ENCODE measurements at regions not wholly inside any gene's neighbourhood (a gene's known extent, or its start where the extent isn't known, plus 50 kb on each side); places are given as distances from the start of the nearest gene placed in this dataset.
A peak's percentile ranks its signal among the peaks of the same experiment; 100 is the strongest.

GRCh38 chr20:8073024-8073832 is 53.7 kb upstream of the TMX4 start:
- DNase-seq (ENCODE audit: low read depth, low spot score) = peak; percentile 20

DNA sequence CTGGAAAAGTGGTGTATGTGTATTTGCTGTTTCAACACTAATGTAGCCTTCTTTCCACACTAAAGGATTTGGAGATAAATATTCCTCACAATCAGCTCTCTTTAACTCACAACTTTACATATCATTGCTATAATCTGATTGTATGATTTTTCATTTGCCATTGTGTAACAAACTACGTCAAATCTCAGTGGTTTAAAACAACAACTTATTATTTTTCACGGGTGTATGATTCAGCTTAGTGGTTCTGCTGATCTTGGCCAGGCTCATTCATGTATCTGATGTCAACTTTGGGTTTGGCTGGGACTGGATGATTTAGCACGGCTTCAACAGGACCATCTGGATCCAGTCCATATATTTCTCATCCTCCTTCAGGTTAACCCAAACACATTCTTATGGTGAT is 55.4 kb upstream of the TMX4 start:
- DNase-seq (ENCODE audit: low read depth, low spot score) = no peak

- no peak for DNase-seq (ENCODE audit: low read depth, low spot score)
Measured at GRCh38 chr20:8076306-8077136, 55.5 kb upstream of the PLCB1 start.

DNA sequence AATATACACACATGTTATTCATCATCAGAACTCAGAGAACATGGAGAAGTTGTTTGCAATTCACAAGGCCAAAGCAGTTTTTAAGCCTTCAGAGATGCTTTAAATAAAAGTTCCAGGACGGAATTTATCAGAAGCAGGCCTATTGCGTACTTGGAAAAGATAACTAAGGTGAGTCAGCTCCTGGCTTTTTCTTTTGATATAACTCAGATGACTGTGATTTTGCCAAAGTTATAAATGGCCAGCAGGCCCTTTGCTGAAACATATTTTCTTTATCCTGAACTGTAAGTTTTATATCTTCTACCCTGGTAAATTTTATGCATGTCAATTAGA is 55.0 kb upstream of the PLCB1 start:
- no peak for DNase-seq (ENCODE audit: low read depth, low spot score)

DNA sequence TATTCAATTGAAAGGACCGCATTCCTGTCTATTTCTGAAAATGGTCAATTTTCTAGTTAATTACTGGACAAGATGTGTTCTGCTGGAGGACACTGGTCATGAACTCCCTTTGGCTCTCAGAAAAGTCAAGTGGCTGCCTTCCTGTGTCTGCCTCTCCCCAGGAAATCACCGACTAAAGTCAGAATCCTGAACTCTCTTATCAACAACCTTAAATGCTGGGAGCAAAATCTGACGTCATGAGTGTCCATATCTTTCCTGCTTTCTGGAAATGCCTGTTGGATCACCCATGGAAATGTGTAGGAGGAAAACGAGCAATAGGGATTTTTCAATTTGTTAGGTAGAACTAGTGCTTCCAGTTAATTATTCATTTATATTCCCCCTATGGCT is 53.5 kb upstream of the PLCB1 start:
- DNase-seq (ENCODE audit: low read depth, low spot score) = no peak

- DNase-seq (ENCODE audit: low read depth, low spot score) = no peak
Measured at GRCh38 chr20:8079976-8080375, 52.1 kb upstream of the PLCB1 start.

DNA sequence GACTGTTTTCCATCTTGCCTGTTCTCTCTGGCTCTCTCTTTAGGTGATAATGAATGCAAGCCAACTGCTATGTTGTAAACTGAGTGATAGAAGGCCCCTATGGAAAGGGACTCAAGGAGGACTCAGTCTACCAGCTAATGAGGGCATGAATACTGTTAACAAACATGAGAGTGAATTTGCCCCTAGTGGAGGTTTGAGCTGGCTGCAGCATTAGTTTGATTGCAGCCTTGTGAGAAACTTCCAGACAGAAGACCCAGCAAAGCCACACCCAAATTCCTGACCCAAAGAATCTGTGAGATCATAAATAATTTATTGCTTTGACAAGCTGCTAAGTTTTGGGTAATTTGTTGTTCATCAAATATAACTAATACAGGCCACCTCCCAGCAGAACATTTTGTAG is 50.0 kb upstream of the PLCB1 start:
- peak; percentile 28 for DNase-seq (ENCODE audit: low read depth, low spot score)
